ENCODE measurements at regions not wholly inside any gene's neighbourhood (a gene's known extent, or its start where the extent isn't known, plus 50 kb on each side); places are given as distances from the start of the nearest gene placed in this dataset.
"Not testable (repeated sequence)": the region's sequence is repeated elsewhere in the genome, so short reads cannot be mapped to it uniquely, and the experiment has no call there.

GRCh38 chr4:186847429-186848131, 123.9 kb upstream of the FAT1 start:
- not testable (repeated sequence) for DNase-seq (ENCODE audit: low read depth)

DNA sequence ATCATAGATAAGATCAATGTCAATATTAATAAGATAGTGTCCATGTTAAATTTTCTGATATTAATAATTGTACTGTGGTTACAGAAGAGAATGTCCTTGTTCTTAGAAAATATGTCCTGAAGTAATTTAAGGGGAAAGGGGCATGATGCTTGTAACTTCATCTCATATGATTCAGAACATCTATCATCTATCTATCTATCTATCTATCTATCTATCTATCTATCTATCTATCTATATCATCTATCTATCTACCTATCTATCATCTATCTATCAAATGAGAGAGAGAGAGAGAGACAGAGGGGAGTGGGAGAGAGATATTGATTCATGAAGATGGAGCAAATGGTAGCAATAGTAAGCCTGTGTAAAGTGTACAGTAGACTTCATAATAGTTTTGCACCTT, 124.8 kb upstream of the FAT1 start:
- no peak for DNase-seq (ENCODE audit: low read depth)

DNA sequence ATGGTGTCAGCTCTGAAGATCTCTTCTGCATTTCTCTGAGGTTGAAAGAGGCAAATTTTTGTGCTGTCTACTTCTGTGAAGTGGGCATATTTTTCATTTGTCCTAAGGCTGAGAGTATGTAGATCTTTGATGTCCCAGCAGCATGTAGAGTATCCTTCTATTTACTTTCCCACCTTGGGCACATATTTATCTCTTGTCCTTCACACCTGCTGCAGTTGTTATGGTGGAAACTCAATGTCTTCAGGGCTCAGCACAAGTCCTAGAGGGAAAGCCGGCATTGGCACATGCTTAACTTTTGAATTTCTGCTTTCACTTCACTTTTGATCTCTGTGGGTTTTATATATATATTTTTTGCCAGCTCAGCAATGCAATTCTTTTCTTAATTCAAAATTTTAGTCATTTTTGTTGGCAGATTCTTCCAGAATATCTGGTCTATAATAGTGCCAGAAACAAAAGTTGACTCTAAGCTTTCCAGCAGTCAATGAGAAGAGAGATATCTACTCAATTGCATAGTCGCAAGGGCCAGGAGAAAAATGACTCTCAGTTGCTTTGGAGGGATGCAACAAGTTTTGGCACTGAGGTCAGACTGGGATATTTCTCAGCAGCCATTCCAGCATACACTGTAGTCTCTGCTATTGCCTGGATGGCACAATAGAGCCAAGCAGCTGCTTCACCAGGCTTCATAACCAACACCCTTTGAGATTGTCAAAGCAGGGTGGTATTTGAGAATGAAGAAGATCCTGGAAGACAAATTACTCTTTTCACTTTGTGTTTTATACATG, 127.8 kb upstream of the FAT1 start:
- no peak for DNase-seq (ENCODE audit: low read depth)

GRCh38 chr4:186852073-186852420, 128.4 kb upstream of the FAT1 start:
- no peak for DNase-seq (ENCODE audit: low read depth)

DNA sequence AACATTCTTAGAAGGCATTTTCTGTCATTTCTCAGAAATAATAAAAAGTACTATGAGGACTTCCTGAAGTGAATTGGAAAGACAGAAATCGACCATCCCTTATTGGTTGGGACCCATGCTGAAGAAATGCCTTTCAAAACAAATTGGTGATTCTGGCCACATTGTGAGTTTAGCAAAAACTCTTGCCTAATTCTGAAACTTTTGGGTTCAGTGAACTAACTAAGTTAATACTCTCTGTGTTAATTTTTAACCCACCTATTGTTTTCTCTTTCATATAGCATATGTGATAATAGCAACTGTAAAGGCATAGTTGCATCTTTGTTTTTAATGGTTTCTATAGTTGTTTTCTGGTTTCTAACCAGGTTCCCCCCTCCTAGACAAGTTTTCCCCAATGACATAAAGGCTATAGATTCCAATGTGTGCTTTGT, 129.3 kb upstream of the FAT1 start:
- no peak for DNase-seq (ENCODE audit: low read depth)

GRCh38 chr4:186854256-186854655, 130.6 kb upstream of the FAT1 start:
- DNase-seq (ENCODE audit: low read depth) = no peak

- no peak for DNase-seq (ENCODE audit: low read depth)
These were observed 131.5 kb upstream of the FAT1 start for GRCh38 chr4:186855111-186855510.

DNA sequence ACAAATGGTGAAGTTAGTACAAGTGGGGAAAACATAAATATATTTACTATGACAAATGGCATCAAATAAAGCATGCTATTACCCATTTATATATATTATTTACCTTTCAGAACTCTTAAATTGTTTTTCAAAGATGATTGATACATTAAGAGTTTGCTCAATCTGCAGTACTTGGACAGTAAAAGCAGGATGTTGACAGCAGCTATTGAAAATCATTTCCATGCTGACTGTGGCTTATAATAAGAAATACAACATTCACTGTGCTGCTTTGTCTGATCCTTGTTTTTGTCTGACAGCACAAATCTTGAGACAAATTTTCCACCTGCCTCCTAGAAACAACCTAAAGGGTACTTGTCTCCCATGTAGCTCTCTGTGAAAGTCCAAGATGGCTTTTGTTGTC, 134.1 kb upstream of the FAT1 start:
- no peak for DNase-seq (ENCODE audit: low read depth)

DNA sequence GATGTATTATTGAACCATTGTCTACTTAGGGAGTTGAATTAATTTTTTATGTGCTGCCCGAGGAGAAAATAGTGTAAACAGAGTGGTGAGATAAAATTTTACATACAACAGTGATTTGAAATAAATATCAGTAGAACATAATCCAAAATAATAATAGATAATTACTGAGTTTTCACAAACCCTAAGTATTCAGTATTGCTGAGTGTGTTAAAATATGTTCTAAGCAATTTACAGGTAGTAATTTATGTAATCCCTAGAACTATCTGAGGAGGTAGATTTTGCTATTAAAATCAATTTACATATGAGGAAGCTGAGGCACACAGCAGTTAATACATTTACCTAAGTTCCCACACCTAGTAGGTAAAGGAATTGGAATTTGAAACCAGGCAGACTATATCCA, 134.7 kb upstream of the FAT1 start:
- DNase-seq (ENCODE audit: low read depth) = no peak

GRCh38 chr4:186859420-186859819, 135.8 kb upstream of the FAT1 start:
- no peak for DNase-seq (ENCODE audit: low read depth)

DNA sequence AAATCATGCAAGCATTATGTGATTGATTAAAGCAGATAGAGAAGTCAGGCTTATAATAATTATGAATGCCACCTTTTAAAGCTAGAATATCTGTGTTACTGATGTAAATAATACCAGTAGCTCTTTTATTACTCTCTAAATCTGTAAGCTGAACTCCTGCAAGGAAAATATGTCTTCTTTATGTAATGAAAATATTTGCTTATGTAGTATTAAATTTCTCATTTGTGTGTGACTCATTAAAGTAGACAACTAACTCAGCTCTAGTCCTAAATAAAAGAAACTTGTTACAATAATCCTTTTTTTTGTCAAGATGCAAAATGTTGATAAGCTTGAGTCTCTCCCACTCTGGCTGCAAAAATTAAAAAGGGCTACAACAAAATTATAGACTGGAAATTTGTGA, 137.7 kb upstream of the FAT1 start:
- peak; percentile 6 for DNase-seq (ENCODE audit: low read depth)

DNA sequence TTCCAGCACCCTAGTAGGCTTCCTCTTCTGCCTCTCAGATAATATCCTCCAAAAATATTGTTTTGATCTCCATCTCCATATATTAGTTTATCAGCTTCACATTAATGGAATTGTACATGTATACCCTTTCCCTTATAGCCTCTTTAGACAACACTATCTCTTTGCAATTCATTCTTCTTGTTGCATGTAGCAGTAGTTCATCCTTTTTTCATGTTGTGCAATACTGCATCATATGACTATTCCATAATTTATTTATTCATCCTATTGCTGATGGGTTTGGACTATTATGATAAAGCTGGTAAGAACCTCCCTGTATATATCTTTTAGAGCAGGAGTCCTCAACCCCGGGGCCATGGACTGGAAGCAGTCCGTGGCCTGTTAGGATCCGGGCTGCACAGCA, 148.2 kb upstream of the FAT1 start:
- no peak for DNase-seq (ENCODE audit: low read depth)

GRCh38 chr4:186873095-186873494, 149.4 kb upstream of the FAT1 start:
- DNase-seq (ENCODE audit: low read depth) = not testable (repeated sequence)

DNA sequence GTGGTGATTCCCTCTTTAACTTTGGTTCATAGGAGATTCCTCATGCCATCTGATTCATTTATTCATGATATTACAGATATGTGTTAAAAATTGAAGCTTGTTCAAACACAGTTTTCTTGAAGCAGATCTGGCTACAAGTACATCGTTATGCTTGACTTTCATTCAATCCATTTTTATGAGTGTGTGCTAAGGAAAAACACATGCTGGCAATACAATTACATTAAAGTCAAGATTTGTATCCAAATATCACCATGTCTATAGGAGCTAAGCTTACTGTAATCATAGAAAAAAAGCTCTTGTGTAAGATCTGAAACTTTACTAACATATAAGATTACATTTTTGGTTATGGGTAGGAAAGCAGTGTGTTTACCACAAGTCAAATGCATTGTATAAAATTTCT, 151.8 kb upstream of the FAT1 start:
- no peak for DNase-seq (ENCODE audit: low read depth)

- no peak for DNase-seq (ENCODE audit: low read depth)
These were observed 153.4 kb upstream of the FAT1 start for GRCh38 chr4:186876961-186877626.

- DNase-seq (ENCODE audit: low read depth) = peak; percentile 62
These were observed 154.6 kb upstream of the FAT1 start for GRCh38 chr4:186878203-186878776.

- peak; percentile 4 for DNase-seq (ENCODE audit: low read depth)
These were observed 158.0 kb upstream of the FAT1 start for GRCh38 chr4:186881521-186882220.

DNA sequence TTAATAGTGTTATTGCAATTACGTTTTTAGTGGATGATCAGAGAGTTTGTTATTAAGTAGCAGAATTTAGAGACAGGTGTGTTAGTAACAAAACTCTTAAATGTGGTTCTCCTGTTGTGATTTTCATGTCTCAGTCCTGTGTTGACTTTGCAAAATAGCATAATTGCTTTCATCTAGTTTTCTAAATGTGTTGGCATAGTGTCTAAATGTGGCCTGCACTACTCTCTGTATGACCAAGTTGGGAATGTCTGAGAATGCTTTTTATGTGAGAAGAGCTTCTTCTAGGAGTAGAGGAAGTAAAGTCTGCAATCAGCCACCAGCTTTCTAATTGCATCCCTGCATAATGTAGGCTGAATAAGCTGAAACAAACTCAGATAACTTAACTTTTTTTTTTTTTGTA, 158.6 kb upstream of the FAT1 start:
- no peak for DNase-seq (ENCODE audit: low read depth)

GRCh38 chr4:186885289-186885688, 161.6 kb upstream of the FAT1 start:
- no peak for DNase-seq (ENCODE audit: low read depth)

DNA sequence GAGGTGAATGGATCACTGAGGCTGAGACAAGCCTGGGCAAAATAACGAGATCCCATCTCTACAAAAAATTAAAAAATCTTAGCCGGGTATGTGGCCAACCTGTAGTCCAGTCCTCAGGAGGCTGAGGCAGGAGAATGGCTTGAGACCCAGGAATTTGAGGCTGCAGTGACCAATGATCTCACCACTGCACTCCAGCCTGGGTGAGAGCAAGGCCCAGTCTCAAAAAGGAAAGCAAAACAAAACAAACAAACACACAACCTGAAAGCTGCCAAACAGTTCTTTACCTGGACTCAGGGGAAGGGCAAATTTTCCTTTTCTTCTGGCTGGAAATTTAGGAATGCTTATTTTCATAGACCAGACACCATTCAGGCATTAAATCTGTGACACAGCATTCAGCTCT, 163.1 kb upstream of the FAT1 start:
- no peak for DNase-seq (ENCODE audit: low read depth)

GRCh38 chr4:186887291-186887700, 163.6 kb upstream of the FAT1 start:
- no peak for DNase-seq (ENCODE audit: low read depth)

- no peak for DNase-seq (ENCODE audit: low read depth)
These were observed 164.1 kb upstream of the FAT1 start for GRCh38 chr4:186887752-186888151.
